HEK293T (cell line): ENCODE measurements at regions not wholly inside any gene's neighbourhood (a gene's known extent, or its start where the extent isn't known, plus 50 kb on each side); places are given as distances from the start of the nearest gene placed in this dataset.

Experiments
- BHLHE40 ChIP-seq: fragments of 450-650 bp; IDR thresholded peaks from 2 replicates; pipeline ENCODE4 v1.6.1; 2016; ENCODE audit warnings: mild to moderate bottlenecking, moderate library complexity, borderline replicate concordance
- FOXK2 ChIP-seq: fragments of 450-650 bp; IDR thresholded peaks from 2 replicates; pipeline ENCODE4 v1.6.1; 2016; ENCODE audit warnings: mild to moderate bottlenecking
- SP1 ChIP-seq: fragments of 450-650 bp; IDR thresholded peaks from 2 replicates; pipeline ENCODE4 v1.6.1; 2017
- ZNF384 ChIP-seq: fragments of 450-650 bp; IDR thresholded peaks from 2 replicates; pipeline ENCODE4 v1.6.1; 2016

DNA sequence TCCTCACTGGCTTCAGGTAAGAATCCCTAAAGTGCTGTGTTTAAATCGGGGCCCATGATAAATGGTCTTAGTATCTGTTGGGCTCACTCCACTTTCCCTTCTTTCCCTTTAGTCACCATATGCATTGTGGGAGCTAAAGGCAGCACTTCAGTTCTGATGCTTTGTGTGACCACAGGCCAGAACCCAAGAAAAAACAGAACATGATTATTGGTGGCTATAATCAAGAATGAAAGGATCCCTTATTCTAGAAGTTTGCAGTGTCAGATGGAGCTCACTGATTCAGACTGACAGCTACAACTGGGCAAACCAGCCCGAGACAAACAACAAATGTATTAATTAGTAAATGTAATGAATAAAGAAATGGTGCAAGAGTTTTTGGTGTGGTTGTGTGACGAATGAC lies 57.3 kb upstream of the POMP start:
- no peak for TF ChIP-seq FOXK2
- TF ChIP-seq ZNF384: no peak
- no peak for TF ChIP-seq BHLHE40
- no peak for TF ChIP-seq SP1
